Astrocyte (in vitro differentiated cells and primary cell): ENCODE measurements at regions not wholly inside any gene's neighbourhood (a gene's known extent, or its start where the extent isn't known, plus 50 kb on each side); places are given as distances from the start of the nearest gene placed in this dataset.

Experiments
- EZH2 ChIP-seq: IDR thresholded peaks from 2 replicates; pipeline ENCODE4 v1.6.1; 2012; ENCODE audit warnings: mild to moderate bottlenecking, low read length, inconsistent platforms; ENCODE audit not compliant: insufficient read depth
- TF ChIP-seq, protein P1 (sequence below): IDR thresholded peaks from 2 replicates; pipeline ENCODE4 v1.5.1; 2011; ENCODE audit warnings: low read depth, mild to moderate bottlenecking, inconsistent platforms, low read length, moderate library complexity; ENCODE audit not compliant: insufficient read depth

DNA sequence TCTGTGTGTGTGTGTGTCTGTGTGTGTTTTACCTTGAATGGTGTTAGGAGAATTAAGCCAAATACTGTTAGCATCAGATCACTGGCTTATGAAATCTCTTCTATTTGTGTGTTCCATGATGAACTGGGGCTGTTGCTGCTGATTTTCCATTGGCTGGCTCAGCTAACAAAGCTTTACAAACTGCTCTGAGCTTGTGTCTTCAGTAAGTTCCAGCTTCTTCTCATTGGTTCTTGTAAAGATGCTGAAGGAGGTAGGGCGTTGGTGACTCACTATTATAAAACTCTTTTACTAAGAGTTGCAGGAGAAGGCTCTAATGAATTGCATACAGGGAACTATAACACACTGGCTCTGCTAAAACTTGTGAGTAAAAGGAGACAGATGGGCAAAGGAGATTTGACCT, 136.4 kb upstream of the PRKCQ start:
- TF ChIP-seq, protein P1, sequence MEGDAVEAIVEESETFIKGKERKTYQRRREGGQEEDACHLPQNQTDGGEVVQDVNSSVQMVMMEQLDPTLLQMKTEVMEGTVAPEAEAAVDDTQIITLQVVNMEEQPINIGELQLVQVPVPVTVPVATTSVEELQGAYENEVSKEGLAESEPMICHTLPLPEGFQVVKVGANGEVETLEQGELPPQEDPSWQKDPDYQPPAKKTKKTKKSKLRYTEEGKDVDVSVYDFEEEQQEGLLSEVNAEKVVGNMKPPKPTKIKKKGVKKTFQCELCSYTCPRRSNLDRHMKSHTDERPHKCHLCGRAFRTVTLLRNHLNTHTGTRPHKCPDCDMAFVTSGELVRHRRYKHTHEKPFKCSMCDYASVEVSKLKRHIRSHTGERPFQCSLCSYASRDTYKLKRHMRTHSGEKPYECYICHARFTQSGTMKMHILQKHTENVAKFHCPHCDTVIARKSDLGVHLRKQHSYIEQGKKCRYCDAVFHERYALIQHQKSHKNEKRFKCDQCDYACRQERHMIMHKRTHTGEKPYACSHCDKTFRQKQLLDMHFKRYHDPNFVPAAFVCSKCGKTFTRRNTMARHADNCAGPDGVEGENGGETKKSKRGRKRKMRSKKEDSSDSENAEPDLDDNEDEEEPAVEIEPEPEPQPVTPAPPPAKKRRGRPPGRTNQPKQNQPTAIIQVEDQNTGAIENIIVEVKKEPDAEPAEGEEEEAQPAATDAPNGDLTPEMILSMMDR = no peak
- no peak for TF ChIP-seq EZH2
